ENCODE measurements at regions not wholly inside any gene's neighbourhood (a gene's known extent, or its start where the extent isn't known, plus 50 kb on each side); places are given as distances from the start of the nearest gene placed in this dataset.

DNA sequence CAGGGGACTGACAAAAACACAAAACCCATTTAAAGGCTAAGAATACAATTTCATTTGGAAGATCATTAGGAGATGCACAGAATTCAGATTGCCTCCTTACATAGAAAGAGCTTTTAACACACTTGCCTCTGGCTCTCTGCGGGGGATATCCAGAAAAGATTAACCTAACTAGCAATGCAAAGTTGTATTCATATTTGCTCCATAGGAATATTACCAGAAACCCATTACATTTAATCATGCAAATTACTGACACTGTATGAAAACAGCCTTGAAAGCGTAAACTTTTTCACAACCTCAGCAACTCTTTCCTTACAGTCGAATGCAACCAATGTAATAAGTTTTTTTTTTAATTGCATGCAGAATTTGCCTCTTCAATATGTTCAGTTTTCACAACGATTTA lies 1087.3 kb upstream of the PRKX start:
- no peak for DNase-seq (ENCODE audit: low spot score)
- 72% methylated on average over 4 of the region's 4 CpGs for WGBS
- no peaks in the 10 kb centered on the region for H3K27me3 ChIP-seq (ENCODE audit: control insufficient read depth in 4 of 4, insufficient read depth in 4 of 4, low read length in 3 of 4)
- H3K36me3 ChIP-seq (ENCODE audit: control insufficient read depth in 4 of 4, insufficient read depth in 3 of 4, low read depth in 1 of 4, low read length in 3 of 4): no peaks in the 10 kb centered on the region
- TF ChIP-seq, protein P1, sequence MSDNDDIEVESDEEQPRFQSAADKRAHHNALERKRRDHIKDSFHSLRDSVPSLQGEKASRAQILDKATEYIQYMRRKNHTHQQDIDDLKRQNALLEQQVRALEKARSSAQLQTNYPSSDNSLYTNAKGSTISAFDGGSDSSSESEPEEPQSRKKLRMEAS (IDR thresholded peaks at IDR 0.05): no peak
- no peak for TF ChIP-seq RXRA (IDR thresholded peaks at IDR 0.05)
- TF ChIP-seq NR2F2 (IDR thresholded peaks at IDR 0.05): no peak
- TF ChIP-seq, protein P2, sequence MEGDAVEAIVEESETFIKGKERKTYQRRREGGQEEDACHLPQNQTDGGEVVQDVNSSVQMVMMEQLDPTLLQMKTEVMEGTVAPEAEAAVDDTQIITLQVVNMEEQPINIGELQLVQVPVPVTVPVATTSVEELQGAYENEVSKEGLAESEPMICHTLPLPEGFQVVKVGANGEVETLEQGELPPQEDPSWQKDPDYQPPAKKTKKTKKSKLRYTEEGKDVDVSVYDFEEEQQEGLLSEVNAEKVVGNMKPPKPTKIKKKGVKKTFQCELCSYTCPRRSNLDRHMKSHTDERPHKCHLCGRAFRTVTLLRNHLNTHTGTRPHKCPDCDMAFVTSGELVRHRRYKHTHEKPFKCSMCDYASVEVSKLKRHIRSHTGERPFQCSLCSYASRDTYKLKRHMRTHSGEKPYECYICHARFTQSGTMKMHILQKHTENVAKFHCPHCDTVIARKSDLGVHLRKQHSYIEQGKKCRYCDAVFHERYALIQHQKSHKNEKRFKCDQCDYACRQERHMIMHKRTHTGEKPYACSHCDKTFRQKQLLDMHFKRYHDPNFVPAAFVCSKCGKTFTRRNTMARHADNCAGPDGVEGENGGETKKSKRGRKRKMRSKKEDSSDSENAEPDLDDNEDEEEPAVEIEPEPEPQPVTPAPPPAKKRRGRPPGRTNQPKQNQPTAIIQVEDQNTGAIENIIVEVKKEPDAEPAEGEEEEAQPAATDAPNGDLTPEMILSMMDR (IDR thresholded peaks at IDR 0.05; ENCODE audit: low read depth, low read length, missing input control): no peak
- no peak for TF ChIP-seq RAD21 (IDR thresholded peaks at IDR 0.05)
- H3K27ac ChIP-seq (ENCODE audit: low read depth in 1 of 2, low read length in 2 of 2): no peak overlapping the region
- H3K4me1 ChIP-seq (ENCODE audit: control insufficient read depth in 4 of 4, insufficient read depth in 4 of 4, low read length in 3 of 4): no peaks in the 10 kb centered on the region
- H3K9ac ChIP-seq (ENCODE audit: low read depth in 1 of 2, low read length in 2 of 2): no peak overlapping the region
- H3K9me3 ChIP-seq (ENCODE audit: control insufficient read depth in 4 of 4, low read length in 3 of 4): no peaks in the 10 kb centered on the region
- H3K4me3 ChIP-seq (ENCODE audit: low read depth in 1 of 3, low read length in 3 of 3): no peak overlapping the region

DNA sequence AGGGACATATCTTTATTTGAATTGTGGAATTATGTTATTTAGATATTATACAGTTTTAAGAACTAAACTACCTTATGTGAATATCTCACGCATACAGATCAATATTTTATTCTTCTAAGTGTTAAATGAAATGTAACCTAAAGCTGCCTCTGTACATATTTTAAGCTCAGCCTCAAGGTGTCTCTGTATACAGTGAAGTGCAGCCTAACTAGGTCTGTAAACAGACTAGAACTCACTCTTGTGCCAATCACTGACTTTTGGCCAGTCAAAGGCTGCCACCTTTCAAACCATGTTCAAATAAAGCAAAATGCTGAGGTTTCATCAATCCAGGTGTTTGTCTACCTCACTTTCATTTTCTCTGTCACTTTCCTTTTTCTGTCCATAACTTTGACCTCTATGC lies 1074.5 kb upstream of the PRKX start:
- 70% methylated on average over 1 of the region's 1 CpG for WGBS
- no peak for DNase-seq (ENCODE audit: low spot score)
- Histone ChIP-seq H3K36me3 (ENCODE audit: control insufficient read depth in 4 of 4, insufficient read depth in 3 of 4, low read depth in 1 of 4, low read length in 3 of 4) (no peaks in the 10 kb centered on the region), H3K4me1 (ENCODE audit: control insufficient read depth in 4 of 4, insufficient read depth in 4 of 4, low read length in 3 of 4) (no peaks in the 10 kb centered on the region), H3K4me3 (ENCODE audit: low read depth in 1 of 3, low read length in 3 of 3) (no peak overlapping the region), H3K27me3 (ENCODE audit: control insufficient read depth in 4 of 4, insufficient read depth in 4 of 4, low read length in 3 of 4) (no peaks in the 10 kb centered on the region), H3K9ac (ENCODE audit: low read depth in 1 of 2, low read length in 2 of 2) (no peak overlapping the region), H3K27ac (ENCODE audit: low read depth in 1 of 2, low read length in 2 of 2) (no peak overlapping the region), H3K9me3 (ENCODE audit: control insufficient read depth in 4 of 4, low read length in 3 of 4) (no peaks in the 10 kb centered on the region)
- peak in 1 of 2 donors; percentile 21 for TF ChIP-seq RAD21 (IDR thresholded peaks at IDR 0.05)
- TF ChIP-seq, protein P3, sequence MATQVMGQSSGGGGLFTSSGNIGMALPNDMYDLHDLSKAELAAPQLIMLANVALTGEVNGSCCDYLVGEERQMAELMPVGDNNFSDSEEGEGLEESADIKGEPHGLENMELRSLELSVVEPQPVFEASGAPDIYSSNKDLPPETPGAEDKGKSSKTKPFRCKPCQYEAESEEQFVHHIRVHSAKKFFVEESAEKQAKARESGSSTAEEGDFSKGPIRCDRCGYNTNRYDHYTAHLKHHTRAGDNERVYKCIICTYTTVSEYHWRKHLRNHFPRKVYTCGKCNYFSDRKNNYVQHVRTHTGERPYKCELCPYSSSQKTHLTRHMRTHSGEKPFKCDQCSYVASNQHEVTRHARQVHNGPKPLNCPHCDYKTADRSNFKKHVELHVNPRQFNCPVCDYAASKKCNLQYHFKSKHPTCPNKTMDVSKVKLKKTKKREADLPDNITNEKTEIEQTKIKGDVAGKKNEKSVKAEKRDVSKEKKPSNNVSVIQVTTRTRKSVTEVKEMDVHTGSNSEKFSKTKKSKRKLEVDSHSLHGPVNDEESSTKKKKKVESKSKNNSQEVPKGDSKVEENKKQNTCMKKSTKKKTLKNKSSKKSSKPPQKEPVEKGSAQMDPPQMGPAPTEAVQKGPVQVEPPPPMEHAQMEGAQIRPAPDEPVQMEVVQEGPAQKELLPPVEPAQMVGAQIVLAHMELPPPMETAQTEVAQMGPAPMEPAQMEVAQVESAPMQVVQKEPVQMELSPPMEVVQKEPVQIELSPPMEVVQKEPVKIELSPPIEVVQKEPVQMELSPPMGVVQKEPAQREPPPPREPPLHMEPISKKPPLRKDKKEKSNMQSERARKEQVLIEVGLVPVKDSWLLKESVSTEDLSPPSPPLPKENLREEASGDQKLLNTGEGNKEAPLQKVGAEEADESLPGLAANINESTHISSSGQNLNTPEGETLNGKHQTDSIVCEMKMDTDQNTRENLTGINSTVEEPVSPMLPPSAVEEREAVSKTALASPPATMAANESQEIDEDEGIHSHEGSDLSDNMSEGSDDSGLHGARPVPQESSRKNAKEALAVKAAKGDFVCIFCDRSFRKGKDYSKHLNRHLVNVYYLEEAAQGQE (IDR thresholded peaks at IDR 0.05): no peak

DNA sequence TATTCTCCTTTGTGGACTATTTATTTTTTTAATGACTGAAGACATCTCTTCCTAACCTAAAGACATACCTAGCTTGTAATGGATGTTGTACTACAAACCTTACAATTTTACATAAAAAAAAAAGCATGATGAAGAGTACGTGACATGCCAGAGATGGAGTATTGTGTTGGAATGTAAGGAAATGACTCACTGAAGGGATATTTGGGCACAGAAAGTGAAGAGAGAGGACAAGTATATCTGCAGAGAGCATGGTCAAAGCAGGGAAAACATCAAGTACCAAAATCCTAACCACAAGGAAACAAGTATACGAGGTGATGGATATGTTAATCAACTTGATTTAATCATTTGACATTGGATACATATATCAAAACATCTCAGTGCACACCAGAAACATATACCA lies 1051.4 kb upstream of the PRKX start:
- Histone ChIP-seq H3K27me3 (ENCODE audit: control insufficient read depth in 4 of 4, insufficient read depth in 4 of 4, low read length in 3 of 4) (no peaks in the 10 kb centered on the region), H3K4me3 (ENCODE audit: low read depth in 1 of 3, low read length in 3 of 3) (no peak overlapping the region), H3K27ac (ENCODE audit: low read depth in 1 of 2, low read length in 2 of 2) (no peak overlapping the region), H3K9me3 (ENCODE audit: control insufficient read depth in 4 of 4, low read length in 3 of 4) (no peaks in the 10 kb centered on the region), H3K4me1 (ENCODE audit: control insufficient read depth in 4 of 4, insufficient read depth in 4 of 4, low read length in 3 of 4) (no peaks in the 10 kb centered on the region), H3K9ac (ENCODE audit: low read depth in 1 of 2, low read length in 2 of 2) (no peak overlapping the region), H3K36me3 (ENCODE audit: control insufficient read depth in 4 of 4, insufficient read depth in 3 of 4, low read depth in 1 of 4, low read length in 3 of 4) (no peaks in the 10 kb centered on the region)
- 69% methylated on average over 2 of the region's 2 CpGs for WGBS
- TF ChIP-seq GABPA (IDR thresholded peaks at IDR 0.05 in 1 of 2, conservative IDR thresholded peaks at IDR 0.05 in 1 of 2) (no peak), RAD21 (IDR thresholded peaks at IDR 0.05) (no peak), EGR1 (IDR thresholded peaks at IDR 0.05; ENCODE audit: low read depth in 2 of 2) (no peak), HNF4G (IDR thresholded peaks at IDR 0.05) (no peak), FOXA2 (IDR thresholded peaks at IDR 0.05) (no peak), RXRA (IDR thresholded peaks at IDR 0.05) (no peak)
- TF ChIP-seq, protein P2 (IDR thresholded peaks at IDR 0.05; ENCODE audit: low read depth, low read length, missing input control): no peak
- DNase-seq (ENCODE audit: low spot score): no peak

All from liver (tissue), 8 donors.